Spinal cord (tissue), 9 donors: ENCODE measurements at regions not wholly inside any gene's neighbourhood (a gene's known extent, or its start where the extent isn't known, plus 50 kb on each side); places are given as distances from the start of the nearest gene placed in this dataset.

Experiments
- DNase-seq, 6 donors: peaks; one replicate each; pipeline versions ENCODE4 v3.0.0 to v3.0.0-alpha.2; 2013 to 2015; ENCODE audit warnings: low spot score in 6 of 6, low read depth in 4 of 6
- H3K27ac ChIP-seq: one replicate; pipeline ENCODE4 v1.5.1; 2013; ENCODE audit warnings: low read depth, low read length, control low read depth
- H3K27me3 ChIP-seq: one replicate; pipeline ENCODE4 v1.6.1; 2013; ENCODE audit warnings: low read length; ENCODE audit not compliant: control insufficient read depth, insufficient read depth
- H3K36me3 ChIP-seq: one replicate; pipeline ENCODE4 v1.6.1; 2013; ENCODE audit warnings: low read length; ENCODE audit not compliant: control insufficient read depth, insufficient read depth
- H3K4me1 ChIP-seq: one replicate; pipeline ENCODE4 v1.6.1; 2013; ENCODE audit warnings: low read length; ENCODE audit not compliant: control insufficient read depth, insufficient read depth
- H3K4me3 ChIP-seq: one replicate; pipeline ENCODE4 v1.5.1; 2013; ENCODE audit warnings: low read depth, low read length, control low read depth
- H3K9me3 ChIP-seq: one replicate; pipeline ENCODE4 v1.6.1; 2013; ENCODE audit warnings: low read length; ENCODE audit not compliant: control insufficient read depth, insufficient read depth
- WGBS: methylation state at CpG from one replicate; pipeline ENCODE4 v1.1.5; 2013; ENCODE audit warnings: missing lambda C conversion rate; ENCODE audit not compliant: insufficient coverage; 5-methylcytosine and 5-hydroxymethylcytosine counted together
- donor health status: healthy.

GRCh38 chr4:151459375-151459774, 50.4 kb downstream of the FHIP1A start:
- 30% methylated on average over 2 of the region's 5 CpGs for WGBS
- DNase-seq = no peak
- no peaks in the 10 kb centered on the region for H3K27me3 ChIP-seq
- no peaks in the 10 kb centered on the region for H3K9me3 ChIP-seq
- H3K27ac ChIP-seq = no peak overlapping the region
- H3K4me3 ChIP-seq = no peak overlapping the region
- no peaks in the 10 kb centered on the region for H3K36me3 ChIP-seq
- no peaks in the 10 kb centered on the region for H3K4me1 ChIP-seq

DNA sequence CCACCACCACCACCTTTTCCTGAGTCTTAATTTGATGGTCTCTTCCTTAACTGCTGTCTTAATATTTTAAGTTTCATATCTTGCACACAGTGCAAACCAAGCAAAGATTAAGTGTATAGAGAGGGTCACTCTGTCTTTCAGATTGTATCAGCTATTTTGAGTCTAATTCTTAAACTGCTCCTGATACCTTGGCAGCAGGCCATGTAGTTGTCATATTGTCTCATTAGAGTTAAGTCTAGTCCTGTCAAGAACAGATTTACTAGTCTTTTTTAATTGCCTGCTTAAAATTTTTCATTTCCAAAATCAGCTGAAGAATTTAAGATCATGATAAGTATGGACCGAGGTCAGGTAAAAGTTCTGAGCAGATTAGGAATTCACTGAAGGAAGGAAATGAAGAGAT, 51.5 kb downstream of the FHIP1A start:
- H3K27me3 ChIP-seq = no peaks in the 10 kb centered on the region
- DNase-seq = no peak
- H3K9me3 ChIP-seq = no peaks in the 10 kb centered on the region
- no peak overlapping the region for H3K27ac ChIP-seq
- WGBS = 90% methylated on average over 1 of the region's 1 CpG
- no peaks in the 10 kb centered on the region for H3K36me3 ChIP-seq
- no peaks in the 10 kb centered on the region for H3K4me1 ChIP-seq
- H3K4me3 ChIP-seq = no peak overlapping the region

DNA sequence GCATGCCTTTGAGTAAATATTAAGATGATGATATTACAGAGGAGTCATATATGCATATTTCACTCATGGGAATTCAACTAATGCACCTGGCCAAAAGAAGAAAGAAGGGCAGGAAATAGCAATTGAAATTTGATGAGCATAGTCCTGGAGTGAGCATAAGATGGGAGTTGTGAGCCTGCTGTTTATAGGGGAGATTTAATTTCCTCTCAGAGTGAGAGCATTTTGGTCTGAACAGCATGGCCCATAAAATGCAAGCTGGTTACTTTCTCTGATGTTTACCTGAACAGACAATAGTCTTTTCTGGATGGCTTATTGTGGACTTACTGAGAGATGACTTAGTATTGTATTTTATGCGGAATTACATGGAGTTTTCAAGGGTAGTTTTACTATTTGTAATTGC, 53.6 kb downstream of the FHIP1A start:
- WGBS = 89% methylated on average over 1 of the region's 1 CpG
- Histone ChIP-seq H3K27ac (no peak overlapping the region), H3K36me3 (no peaks in the 10 kb centered on the region), H3K9me3 (no peaks in the 10 kb centered on the region), H3K4me3 (no peak overlapping the region), H3K27me3 (no peaks in the 10 kb centered on the region), H3K4me1 (no peaks in the 10 kb centered on the region)
- peak in 1 of 6 donors; percentile 45 for DNase-seq

- H3K27ac ChIP-seq = no peak overlapping the region
- H3K36me3 ChIP-seq = no peaks in the 10 kb centered on the region
- H3K4me3 ChIP-seq = no peak overlapping the region
- no peak for DNase-seq
- H3K9me3 ChIP-seq = no peaks in the 10 kb centered on the region
- no peaks in the 10 kb centered on the region for H3K27me3 ChIP-seq
- H3K4me1 ChIP-seq = no peaks in the 10 kb centered on the region
- no CpG with 5 or more reads among the region's 3 CpGs for WGBS
These were observed 60.0 kb downstream of the FHIP1A start for GRCh38 chr4:151468715-151469696.

DNA sequence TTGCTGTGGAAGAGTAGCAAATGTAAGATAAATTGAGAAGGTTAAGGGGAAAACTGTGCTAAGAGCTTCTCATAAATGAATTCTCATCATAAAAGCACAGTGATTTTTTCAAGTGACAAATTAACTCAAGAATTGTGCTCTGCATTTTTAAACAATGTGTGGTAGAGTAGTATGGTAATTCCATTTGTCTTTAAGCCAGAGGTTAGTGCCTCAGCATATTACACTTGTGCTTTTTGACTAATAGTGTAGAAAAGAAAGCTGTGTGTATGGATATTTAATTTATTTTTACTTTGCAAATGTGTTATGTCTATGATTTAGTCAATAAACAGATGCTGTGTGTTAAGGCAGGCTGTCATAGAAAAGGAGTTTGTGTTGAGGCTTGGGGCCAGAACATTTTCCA, 61.0 kb downstream of the FHIP1A start:
- Histone ChIP-seq H3K27ac (no peak overlapping the region), H3K27me3 (no peaks in the 10 kb centered on the region), H3K9me3 (no peaks in the 10 kb centered on the region), H3K4me3 (no peak overlapping the region), H3K4me1 (no peaks in the 10 kb centered on the region), H3K36me3 (no peaks in the 10 kb centered on the region)
- DNase-seq = peak in 2 of 6 donors; percentile 13 to 49

GRCh38 chr4:151471728-151472127, 62.8 kb downstream of the FHIP1A start:
- Histone ChIP-seq H3K4me3 (no peak overlapping the region), H3K36me3 (no peaks in the 10 kb centered on the region), H3K4me1 (no peaks in the 10 kb centered on the region), H3K27ac (no peak overlapping the region), H3K9me3 (no peaks in the 10 kb centered on the region), H3K27me3 (no peaks in the 10 kb centered on the region)
- WGBS = no CpG with 5 or more reads among the region's 4 CpGs
- no peak for DNase-seq

DNA sequence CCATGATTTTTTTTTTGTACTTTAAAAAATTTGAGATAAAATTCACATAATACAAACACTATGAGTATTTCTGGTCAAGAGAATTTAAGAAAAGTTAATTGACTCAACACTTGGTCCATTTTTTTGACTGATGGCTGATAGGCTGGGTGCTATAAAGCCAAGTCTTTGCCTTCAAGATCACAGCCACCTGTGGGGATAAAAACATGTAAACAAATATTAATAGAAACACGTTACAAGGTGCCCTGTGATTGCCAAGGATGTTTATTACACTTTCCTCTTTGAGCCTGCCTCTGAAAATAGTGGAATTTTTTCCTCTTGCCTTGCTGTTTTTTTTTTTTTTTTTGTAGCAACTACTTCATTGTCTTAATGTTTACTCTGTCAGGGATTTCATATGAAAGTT, 63.3 kb downstream of the FHIP1A start:
- Histone ChIP-seq H3K27ac (no peak overlapping the region), H3K27me3 (no peaks in the 10 kb centered on the region), H3K4me3 (no peak overlapping the region), H3K9me3 (no peaks in the 10 kb centered on the region), H3K36me3 (no peaks in the 10 kb centered on the region), H3K4me1 (no peaks in the 10 kb centered on the region)
- no peak for DNase-seq
- no CpG with 5 or more reads among the region's 1 CpG for WGBS

DNA sequence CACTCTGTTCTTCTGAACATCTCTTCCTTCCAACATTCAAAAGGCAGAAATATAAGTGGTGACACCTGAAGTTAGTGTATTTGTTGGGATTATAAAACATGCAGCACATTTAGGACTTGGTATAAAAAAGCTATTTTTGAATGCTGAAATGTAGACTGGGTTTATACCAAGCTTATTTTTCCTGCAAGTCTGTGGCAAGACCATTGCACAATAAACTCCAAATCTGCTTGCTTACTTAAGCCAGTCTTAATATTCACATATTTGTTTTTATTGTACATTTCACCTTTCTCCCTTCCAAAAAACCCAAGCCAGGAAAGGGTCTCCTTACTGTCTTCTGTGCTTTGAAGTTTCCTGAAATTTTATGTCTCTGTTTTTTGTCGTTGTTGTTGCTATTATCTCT, 63.7 kb downstream of the FHIP1A start:
- no peaks in the 10 kb centered on the region for H3K27me3 ChIP-seq
- DNase-seq = no peak
- no peak overlapping the region for H3K27ac ChIP-seq
- WGBS = no CpG with 5 or more reads among the region's 1 CpG
- no peaks in the 10 kb centered on the region for H3K9me3 ChIP-seq
- H3K36me3 ChIP-seq = no peaks in the 10 kb centered on the region
- H3K4me3 ChIP-seq = no peak overlapping the region
- no peaks in the 10 kb centered on the region for H3K4me1 ChIP-seq

GRCh38 chr4:151473521-151474097, 64.6 kb downstream of the FHIP1A start:
- no peak overlapping the region for H3K4me3 ChIP-seq
- H3K36me3 ChIP-seq = no peaks in the 10 kb centered on the region
- no peaks in the 10 kb centered on the region for H3K4me1 ChIP-seq
- no peak for DNase-seq
- H3K9me3 ChIP-seq = no peaks in the 10 kb centered on the region
- no peak overlapping the region for H3K27ac ChIP-seq
- no peaks in the 10 kb centered on the region for H3K27me3 ChIP-seq
